ENCODE measurements at regions not wholly inside any gene's neighbourhood (a gene's known extent, or its start where the extent isn't known, plus 50 kb on each side); places are given as distances from the start of the nearest gene placed in this dataset.

DNA sequence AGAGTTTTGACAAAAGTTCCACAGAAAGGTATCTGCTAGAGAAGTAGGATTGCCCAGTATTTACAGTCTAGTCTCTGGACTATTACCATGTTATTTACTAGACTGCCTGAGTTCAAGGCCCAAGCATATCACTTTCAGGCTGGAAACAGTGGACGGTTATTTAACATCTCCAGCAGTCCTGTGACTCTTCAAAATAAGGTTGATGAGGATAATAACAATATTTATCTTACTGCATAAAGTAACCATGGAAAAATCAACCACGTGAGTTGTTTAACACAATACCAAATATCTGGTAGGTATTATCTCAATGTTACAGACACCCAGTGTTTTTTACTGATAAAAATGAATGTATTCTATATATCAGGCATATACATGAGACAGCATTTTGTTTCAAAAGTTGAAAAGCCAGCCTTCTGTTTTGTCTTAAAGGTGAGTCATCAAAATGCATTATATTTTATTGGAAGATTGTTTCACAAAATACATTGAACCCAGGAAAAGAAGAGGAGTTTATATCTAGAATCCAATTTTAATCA lies 535.8 kb downstream of the TBL1XR1 start (continued):
- TF ChIP-seq, protein P1, sequence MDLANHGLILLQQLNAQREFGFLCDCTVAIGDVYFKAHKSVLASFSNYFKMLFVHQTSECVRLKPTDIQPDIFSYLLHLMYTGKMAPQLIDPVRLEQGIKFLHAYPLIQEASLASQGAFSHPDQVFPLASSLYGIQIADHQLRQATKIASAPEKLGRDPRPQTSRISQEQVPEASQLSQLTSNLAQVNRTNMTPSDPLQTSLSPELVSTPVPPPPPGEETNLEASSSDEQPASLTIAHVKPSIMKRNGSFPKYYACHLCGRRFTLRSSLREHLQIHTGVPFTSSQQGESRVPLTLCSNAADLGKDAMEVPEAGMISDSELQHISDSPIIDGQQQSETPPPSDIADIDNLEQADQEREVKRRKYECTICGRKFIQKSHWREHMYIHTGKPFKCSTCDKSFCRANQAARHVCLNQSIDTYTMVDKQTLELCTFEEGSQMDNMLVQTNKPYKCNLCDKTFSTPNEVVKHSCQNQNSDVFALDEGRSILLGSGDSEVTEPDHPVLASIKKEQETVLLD (IDR thresholded peaks at IDR 0.05), result no peak
- TF ChIP-seq, protein P2, sequence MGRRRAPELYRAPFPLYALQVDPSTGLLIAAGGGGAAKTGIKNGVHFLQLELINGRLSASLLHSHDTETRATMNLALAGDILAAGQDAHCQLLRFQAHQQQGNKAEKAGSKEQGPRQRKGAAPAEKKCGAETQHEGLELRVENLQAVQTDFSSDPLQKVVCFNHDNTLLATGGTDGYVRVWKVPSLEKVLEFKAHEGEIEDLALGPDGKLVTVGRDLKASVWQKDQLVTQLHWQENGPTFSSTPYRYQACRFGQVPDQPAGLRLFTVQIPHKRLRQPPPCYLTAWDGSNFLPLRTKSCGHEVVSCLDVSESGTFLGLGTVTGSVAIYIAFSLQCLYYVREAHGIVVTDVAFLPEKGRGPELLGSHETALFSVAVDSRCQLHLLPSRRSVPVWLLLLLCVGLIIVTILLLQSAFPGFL (CRISPR knock-in tag; IDR thresholded peaks at IDR 0.05), result no peak
- TF ChIP-seq POLR2G (IDR thresholded peaks at IDR 0.05; ENCODE audit: low read depth, low read length) (no peak), FOS (IDR thresholded peaks at IDR 0.05; ENCODE audit: extremely low read depth, insufficient read length) (no peak), FOXJ2 (tag; IDR thresholded peaks at IDR 0.05) (peak; percentile 100), ZNF41 (CRISPR knock-in tag; conservative IDR thresholded peaks at IDR 0.05) (no peak), ZNF347 (CRISPR knock-in tag; IDR thresholded peaks at IDR 0.05; ENCODE audit: low read depth) (no peak), ZNF644 (tag; IDR thresholded peaks at IDR 0.05; ENCODE audit: low read depth) (peak; percentile 86; the same call in 1 of the 2 replicates), ILF3 (IDR thresholded peaks at IDR 0.05; ENCODE audit: borderline replicate concordance) (no peak), MAZ (CRISPR knock-in tag; conservative IDR thresholded peaks at IDR 0.05 in 1 of 2, IDR thresholded peaks at IDR 0.05 in 1 of 2) (0 out of 4 replicates have a peak, but pooled peaks of 1 of the 2 experiments have one; percentile 14), RFX1 (IDR thresholded peaks at IDR 0.05) (peak; percentile 79)
- TF ChIP-seq, protein P3, sequence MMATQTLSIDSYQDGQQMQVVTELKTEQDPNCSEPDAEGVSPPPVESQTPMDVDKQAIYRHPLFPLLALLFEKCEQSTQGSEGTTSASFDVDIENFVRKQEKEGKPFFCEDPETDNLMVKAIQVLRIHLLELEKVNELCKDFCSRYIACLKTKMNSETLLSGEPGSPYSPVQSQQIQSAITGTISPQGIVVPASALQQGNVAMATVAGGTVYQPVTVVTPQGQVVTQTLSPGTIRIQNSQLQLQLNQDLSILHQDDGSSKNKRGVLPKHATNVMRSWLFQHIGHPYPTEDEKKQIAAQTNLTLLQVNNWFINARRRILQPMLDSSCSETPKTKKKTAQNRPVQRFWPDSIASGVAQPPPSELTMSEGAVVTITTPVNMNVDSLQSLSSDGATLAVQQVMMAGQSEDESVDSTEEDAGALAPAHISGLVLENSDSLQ (IDR thresholded peaks at IDR 0.05), result peak; percentile 23; the same call in 1 of the 2 replicates
- TF ChIP-seq, protein P4, sequence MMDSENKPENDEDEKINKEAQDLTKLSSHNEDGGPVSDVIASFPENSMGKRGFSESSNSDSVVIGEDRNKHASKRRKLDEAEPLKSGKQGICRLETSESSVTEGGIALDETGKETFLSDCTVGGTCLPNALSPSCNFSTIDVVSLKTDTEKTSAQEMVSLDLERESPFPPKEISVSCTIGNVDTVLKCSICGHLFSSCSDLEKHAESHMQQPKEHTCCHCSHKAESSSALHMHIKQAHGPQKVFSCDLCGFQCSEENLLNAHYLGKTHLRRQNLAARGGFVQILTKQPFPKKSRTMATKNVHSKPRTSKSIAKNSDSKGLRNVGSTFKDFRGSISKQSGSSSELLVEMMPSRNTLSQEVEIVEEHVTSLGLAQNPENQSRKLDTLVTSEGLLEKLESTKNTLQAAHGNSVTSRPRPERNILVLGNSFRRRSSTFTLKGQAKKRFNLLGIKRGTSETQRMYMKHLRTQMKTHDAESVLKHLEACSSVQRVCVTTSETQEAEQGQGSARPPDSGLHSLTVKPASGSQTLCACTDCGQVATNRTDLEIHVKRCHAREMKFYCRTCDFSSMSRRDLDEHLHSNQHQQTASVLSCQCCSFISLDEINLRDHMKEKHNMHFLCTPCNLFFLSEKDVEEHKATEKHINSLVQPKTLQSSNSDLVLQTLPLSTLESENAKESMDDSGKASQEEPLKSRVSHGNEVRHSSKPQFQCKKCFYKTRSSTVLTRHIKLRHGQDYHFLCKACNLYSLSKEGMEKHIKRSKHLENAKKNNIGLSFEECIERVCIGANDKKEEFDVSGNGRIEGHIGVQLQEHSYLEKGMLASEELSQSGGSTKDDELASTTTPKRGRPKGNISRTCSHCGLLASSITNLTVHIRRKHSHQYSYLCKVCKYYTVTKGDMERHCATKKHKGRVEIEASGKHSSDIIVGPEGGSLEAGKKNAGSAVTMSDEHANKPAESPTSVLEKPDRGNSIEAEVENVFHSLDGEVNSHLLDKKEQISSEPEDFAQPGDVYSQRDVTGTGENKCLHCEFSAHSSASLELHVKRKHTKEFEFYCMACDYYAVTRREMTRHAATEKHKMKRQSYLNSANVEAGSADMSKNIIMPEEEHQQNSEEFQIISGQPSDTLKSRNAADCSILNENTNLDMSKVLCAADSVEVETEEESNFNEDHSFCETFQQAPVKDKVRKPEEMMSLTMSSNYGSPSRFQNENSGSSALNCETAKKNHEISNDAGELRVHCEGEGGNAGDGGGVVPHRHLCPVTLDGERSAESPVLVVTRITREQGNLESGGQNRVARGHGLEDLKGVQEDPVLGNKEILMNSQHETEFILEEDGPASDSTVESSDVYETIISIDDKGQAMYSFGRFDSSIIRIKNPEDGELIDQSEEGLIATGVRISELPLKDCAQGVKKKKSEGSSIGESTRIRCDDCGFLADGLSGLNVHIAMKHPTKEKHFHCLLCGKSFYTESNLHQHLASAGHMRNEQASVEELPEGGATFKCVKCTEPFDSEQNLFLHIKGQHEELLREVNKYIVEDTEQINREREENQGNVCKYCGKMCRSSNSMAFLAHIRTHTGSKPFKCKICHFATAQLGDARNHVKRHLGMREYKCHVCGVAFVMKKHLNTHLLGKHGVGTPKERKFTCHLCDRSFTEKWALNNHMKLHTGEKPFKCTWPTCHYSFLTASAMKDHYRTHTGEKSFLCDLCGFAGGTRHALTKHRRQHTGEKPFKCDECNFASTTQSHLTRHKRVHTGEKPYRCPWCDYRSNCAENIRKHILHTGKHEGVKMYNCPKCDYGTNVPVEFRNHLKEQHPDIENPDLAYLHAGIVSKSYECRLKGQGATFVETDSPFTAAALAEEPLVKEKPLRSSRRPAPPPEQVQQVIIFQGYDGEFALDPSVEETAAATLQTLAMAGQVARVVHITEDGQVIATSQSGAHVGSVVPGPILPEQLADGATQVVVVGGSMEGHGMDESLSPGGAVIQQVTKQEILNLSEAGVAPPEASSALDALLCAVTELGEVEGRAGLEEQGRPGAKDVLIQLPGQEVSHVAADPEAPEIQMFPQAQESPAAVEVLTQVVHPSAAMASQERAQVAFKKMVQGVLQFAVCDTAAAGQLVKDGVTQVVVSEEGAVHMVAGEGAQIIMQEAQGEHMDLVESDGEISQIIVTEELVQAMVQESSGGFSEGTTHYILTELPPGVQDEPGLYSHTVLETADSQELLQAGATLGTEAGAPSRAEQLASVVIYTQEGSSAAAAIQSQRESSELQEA (IDR thresholded peaks at IDR 0.05; ENCODE audit: low read depth), result no peak
- TF ChIP-seq, protein P5, sequence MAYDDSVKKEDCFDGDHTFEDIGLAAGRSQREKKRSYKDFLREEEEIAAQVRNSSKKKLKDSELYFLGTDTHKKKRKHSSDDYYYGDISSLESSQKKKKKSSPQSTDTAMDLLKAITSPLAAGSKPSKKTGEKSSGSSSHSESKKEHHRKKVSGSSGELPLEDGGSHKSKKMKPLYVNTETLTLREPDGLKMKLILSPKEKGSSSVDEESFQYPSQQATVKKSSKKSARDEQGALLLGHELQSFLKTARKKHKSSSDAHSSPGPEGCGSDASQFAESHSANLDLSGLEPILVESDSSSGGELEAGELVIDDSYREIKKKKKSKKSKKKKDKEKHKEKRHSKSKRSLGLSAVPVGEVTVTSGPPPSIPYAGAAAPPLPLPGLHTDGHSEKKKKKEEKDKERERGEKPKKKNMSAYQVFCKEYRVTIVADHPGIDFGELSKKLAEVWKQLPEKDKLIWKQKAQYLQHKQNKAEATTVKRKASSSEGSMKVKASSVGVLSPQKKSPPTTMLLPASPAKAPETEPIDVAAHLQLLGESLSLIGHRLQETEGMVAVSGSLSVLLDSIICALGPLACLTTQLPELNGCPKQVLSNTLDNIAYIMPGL (CRISPR knock-in tag; IDR thresholded peaks at IDR 0.05), result no peak

Measured in K562 (cell line).